ENCODE measurements at regions not wholly inside any gene's neighbourhood (a gene's known extent, or its start where the extent isn't known, plus 50 kb on each side); places are given as distances from the start of the nearest gene placed in this dataset.

- no peak for TF ChIP-seq POLR2A (IDR thresholded peaks at IDR 0.05)
- TF ChIP-seq CTCF (IDR thresholded peaks at IDR 0.05) = no peak
- no peaks in the 10 kb centered on the region for H3K27me3 ChIP-seq
- H3K36me3 ChIP-seq (ENCODE audit: low read depth, missing control alignments) = no peaks in the 10 kb centered on the region
- DNase-seq = no peak
- intact Hi-C loops (cut with DNase I; ENCODE audit: low total_unique reads) = no loop called here
- no peaks in the 10 kb centered on the region for H3K9me3 ChIP-seq
- H3K4me1 ChIP-seq = no peaks in the 10 kb centered on the region
- H3K4me3 ChIP-seq = no peak overlapping the region
- 90 to 100% methylated on average over 2 of the region's 2 CpGs for WGBS, 2 donors
- no peak overlapping the region for H3K27ac ChIP-seq
These were observed 241.1 kb upstream of the MMADHC start for GRCh38 chr2:149828520-149829210.

GRCh38 chr2:149827585-149828126 lies 240.1 kb upstream of the MMADHC start:
- no peaks in the 10 kb centered on the region for H3K27me3 ChIP-seq
- no peak overlapping the region for H3K4me3 ChIP-seq
- no peak for TF ChIP-seq POLR2A (IDR thresholded peaks at IDR 0.05)
- no peak for TF ChIP-seq CTCF (IDR thresholded peaks at IDR 0.05)
- intact Hi-C loops (cut with DNase I; ENCODE audit: low total_unique reads) = no loop called here
- no peaks in the 10 kb centered on the region for H3K4me1 ChIP-seq
- no peak overlapping the region for H3K27ac ChIP-seq
- H3K36me3 ChIP-seq (ENCODE audit: low read depth, missing control alignments) = no peaks in the 10 kb centered on the region
- WGBS, 2 donors = 64 to 69% methylated on average over 2 of the region's 2 CpGs
- no peak for DNase-seq
- no peaks in the 10 kb centered on the region for H3K9me3 ChIP-seq

DNA sequence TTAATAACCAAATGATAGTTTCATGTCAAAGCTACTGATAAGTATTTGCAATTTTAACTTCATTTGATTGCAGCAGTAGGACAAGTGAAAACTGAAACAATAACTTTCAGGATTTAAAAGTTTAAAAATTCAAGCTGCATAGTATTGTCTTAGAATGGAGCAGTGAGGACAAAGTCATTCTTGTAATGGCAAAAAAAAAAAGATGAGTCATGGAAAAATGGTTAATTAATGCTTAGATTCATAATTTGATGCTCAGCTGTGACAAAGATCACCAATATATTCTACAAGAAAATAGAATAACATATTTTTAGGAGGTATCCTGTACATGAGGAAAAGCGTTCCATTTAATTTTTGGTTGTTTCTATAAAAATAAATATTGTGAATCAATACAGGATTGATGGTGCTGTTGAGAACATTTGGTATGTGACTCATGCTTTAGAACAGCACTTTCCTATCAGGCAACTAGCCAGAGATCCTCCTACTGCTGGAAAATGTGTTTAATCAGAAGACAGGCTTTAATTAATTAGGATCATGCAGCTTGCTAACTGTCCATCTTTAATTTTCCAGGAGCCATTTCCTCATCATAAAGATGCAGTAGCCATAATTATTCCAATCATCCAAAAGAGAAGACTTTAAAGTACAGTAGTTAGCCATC lies 239.0 kb upstream of the MMADHC start:
- Histone ChIP-seq H3K4me3 (no peak overlapping the region), H3K4me1 (no peaks in the 10 kb centered on the region), H3K27ac (no peak overlapping the region), H3K27me3 (no peaks in the 10 kb centered on the region), H3K9me3 (no peaks in the 10 kb centered on the region), H3K36me3 (ENCODE audit: low read depth, missing control alignments) (no peaks in the 10 kb centered on the region)
- no peak for DNase-seq
- TF ChIP-seq POLR2A (IDR thresholded peaks at IDR 0.05) (no peak), CTCF (IDR thresholded peaks at IDR 0.05) (no peak)
- intact Hi-C loops (cut with DNase I; ENCODE audit: low total_unique reads) = no loop called here
- WGBS, 2 donors = 83 to 86% methylated on average over 1 of the region's 1 CpG

GRCh38 chr2:149825473-149825872 lies 237.9 kb upstream of the MMADHC start:
- intact Hi-C loops (cut with DNase I; ENCODE audit: low total_unique reads) = no loop called here
- no peaks in the 10 kb centered on the region for H3K27me3 ChIP-seq
- H3K4me1 ChIP-seq = no peaks in the 10 kb centered on the region
- H3K27ac ChIP-seq = no peak overlapping the region
- no peak for DNase-seq
- H3K36me3 ChIP-seq (ENCODE audit: low read depth, missing control alignments) = no peaks in the 10 kb centered on the region
- H3K9me3 ChIP-seq = no peaks in the 10 kb centered on the region
- no peak overlapping the region for H3K4me3 ChIP-seq
- 66 to 88% methylated on average over 4 of the region's 4 CpGs for WGBS, 2 donors
- TF ChIP-seq POLR2A (IDR thresholded peaks at IDR 0.05) = no peak
- TF ChIP-seq CTCF (IDR thresholded peaks at IDR 0.05) = no peak
